Retina (tissue), 1 donor: ENCODE measurements at regions not wholly inside any gene's neighbourhood (a gene's known extent, or its start where the extent isn't known, plus 50 kb on each side); places are given as distances from the start of the nearest gene placed in this dataset.
"Not testable (repeated sequence)": the region's sequence is repeated elsewhere in the genome, so short reads cannot be mapped to it uniquely, and the experiment has no call there.

Experiments
- DNase-seq: peaks from one replicate; pipeline ENCODE4 v3.0.0-alpha.2; 2016

DNA sequence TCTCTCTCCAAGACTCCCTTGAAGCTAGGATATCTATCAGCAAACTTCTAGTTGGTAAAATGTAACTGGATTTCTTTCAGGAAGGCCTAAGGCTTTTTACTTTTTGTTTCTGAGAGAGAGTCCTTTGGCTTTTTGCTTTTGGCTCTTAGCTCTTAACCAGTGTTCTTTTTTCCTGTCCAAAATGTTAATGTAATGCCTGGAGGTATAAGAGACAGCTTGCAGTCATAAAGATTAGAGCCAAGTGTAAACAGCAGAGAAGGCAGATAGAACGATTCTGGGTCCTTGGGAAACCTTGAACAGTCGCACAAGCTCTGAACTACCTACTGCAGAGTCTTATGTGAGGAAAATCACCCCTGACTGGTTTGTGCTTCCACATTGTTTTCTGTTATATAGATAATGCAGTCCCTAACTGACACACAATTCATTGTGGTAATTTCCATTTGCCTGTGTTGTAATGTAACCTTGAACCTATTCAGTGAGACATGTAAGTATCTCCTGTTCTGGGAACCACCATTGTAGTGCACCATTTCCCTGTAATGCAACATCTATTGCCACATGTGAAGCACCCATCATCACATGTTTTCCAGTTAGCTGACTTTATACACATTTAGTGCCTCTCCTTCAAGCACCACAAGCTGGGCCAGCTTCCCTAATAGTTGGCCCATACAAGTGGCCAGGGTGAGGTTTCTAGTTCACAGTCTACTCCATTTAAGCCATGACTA, 1311.9 kb downstream of the ROBO1 start:
- no peak for DNase-seq

GRCh38 chr3:78459796-78460195, 1308.0 kb downstream of the ROBO1 start:
- DNase-seq, result no peak

- DNase-seq, result no peak
These were observed 1305.8 kb downstream of the ROBO1 start for GRCh38 chr3:78462021-78462420.

DNA sequence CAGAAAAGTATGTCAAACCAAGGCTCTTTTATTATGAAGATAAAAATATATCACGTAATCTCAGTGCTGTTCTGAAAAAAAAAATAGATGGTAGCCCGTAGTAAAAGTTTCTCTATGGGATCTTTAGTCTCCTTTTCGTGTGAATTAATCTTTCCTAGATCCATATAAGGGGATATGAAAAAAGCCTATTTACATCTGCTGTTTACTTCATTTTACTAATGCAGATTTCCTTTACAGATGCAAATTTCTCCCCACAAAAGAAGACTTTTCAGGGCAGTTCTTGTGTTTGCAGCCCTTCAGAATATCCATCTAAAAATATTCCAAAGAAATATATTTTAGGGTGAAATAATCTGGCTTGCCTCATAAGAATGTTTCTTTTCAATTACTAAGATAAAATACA, 1291.7 kb downstream of the ROBO1 start:
- DNase-seq, result no peak

DNA sequence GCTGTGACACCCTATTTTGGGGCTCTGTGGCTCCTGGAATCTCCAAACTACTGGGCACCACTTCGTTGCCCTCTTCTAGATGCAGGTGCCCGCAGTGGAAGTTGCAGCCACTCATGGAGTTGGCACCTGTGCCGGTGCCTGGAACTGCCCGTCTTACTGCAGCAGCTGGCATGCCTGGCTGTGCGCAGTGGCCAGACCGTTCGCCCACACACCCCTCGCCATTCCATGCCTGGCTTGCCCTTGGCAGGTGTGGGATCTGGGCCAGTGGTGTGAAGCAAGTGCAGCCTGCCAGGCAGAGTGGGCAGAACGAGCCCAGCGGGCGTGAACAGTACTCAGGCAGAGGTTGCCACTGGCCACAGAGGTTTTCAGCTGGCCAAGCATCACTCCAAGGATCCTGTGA, 1286.7 kb downstream of the ROBO1 start:
- no peak for DNase-seq

- DNase-seq, result no peak
These were observed 1284.7 kb downstream of the ROBO1 start for GRCh38 chr3:78483090-78483489.

- DNase-seq, result no peak
These were observed 1272.9 kb downstream of the ROBO1 start for GRCh38 chr3:78494851-78495250.

DNA sequence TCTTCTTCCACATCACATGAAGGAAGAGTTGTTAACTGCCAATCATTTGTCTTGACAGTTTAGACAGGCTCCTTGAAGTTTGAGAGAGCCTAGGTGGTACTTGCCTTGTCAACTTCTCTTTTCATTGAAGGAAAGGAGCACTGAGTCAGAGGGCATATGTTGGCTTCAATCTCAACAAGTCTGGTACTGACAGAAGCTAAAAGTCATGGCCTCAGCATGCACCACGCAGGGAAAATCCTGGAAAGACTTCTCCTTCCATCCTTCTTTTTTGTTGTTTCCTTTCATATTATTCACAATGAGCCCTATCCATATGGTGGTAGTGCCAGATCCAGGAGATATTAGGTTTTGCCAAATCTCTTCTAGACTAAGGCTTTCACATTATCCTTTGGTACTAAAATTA, 1272.5 kb downstream of the ROBO1 start:
- DNase-seq, result no peak

- no peak for DNase-seq
These were observed 1271.3 kb downstream of the ROBO1 start for GRCh38 chr3:78496501-78496900.

DNA sequence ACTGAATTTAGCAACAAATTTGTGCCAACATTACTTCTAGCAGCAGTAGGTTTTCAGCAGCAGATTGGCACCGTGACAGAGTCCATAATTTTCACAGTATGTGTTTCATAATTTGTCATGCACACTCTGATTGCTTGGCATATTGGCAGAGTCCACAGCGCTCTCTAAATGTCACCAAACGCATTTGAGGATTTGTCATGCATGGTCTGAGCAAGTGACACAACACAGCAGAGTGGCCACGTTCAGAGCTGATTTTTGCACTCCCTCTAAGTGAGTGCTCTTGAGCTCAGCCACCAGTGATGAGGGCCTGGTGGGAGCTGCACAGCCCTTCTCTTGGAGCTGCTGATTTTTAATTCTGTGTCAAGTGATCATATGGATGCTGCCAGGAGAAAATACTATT, 1270.8 kb downstream of the ROBO1 start:
- peak; percentile 60 for DNase-seq

- DNase-seq, result peak; percentile 29
These were observed 1270.0 kb downstream of the ROBO1 start for GRCh38 chr3:78497767-78498166.

GRCh38 chr3:78506061-78506460, 1261.7 kb downstream of the ROBO1 start:
- no peak for DNase-seq

DNA sequence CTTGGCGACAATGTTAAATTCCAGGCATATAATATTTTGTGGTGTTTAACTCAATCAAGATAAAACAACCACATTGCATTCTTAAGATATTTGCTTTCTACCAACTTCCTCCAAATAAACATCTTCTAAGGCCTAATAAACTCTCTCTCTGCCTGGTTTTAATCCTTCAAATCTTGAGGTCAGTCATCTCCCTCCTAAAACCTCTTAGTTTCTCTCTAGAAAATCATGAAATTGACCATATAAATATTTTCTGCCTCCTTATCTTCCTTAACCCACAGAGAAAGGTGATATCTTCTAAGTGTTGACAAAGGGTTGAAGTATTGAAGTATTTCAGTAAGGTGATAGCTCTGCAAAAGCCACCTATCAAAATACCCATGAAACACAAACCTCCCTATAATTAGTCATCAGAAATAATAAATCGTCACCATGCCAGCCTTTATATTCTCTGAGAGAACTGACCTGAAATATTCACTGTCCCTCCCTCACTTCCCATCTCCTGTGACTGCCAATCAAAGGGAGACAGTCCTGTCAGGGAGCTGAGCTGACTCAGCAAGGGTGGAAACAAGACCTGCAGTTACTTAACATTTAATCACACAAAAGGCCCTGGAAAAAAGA, 1261.1 kb downstream of the ROBO1 start:
- no peak for DNase-seq

DNA sequence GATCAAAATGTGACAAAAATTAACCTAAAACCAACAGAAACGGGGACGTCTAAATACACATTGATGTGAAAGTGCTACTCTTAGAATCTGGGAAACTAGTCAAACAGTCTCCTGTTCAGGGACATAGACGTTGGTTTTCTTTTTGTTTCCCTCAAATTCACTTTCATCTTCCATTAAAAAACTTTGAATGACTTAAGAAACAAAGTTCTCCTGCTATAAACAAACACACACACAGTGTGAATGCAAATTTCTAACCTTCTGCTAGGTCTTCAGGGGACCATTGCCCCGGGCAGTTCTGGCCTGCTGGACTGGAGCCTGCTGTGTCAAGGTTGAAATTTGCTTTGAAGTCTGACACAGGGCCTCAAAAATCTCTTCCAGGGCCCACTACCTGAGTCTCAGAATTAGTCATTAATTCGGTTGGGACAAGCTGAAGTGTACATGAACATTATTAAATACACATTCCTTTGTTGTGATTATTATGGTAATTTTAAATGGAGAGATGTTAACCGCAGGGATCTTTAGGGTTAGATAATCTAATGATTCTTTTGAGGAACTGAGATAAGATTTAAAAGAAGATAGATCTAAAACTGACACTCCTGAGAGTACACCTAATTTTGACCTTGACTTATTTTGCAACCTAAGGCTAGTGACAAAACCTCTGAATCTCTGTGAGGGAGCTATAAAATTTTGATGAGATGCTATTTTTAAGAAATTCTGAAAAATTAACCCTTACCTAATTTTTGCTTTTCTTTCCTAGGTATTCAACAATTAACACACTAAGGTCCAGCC, 1260.4 kb downstream of the ROBO1 start:
- no peak for DNase-seq

- no peak for DNase-seq
These were observed 1256.0 kb downstream of the ROBO1 start for GRCh38 chr3:78511840-78512239.

GRCh38 chr3:78512786-78513185, 1255.0 kb downstream of the ROBO1 start:
- DNase-seq, result not testable (repeated sequence)

DNA sequence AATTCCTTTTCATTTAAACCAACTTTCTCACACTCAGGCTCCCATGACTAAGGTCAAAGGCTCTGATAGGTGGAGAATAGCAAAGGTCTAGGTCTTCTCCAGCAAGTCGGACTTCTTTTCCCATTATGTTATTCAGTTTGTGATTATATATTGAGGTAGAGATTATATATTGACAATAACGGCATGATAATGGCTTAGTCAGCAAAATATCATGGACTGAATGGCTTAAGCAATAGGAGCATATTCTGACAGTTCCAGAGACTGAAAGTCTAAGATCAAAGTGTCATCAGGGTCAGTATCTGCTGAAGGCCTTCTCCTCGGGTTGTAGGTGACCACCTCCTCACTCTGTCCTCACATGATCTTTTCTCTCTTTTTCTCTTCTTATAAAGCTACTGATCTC, 1251.4 kb downstream of the ROBO1 start:
- no peak for DNase-seq

- no peak for DNase-seq
These were observed 1250.9 kb downstream of the ROBO1 start for GRCh38 chr3:78516937-78517336.

GRCh38 chr3:78517965-78518364, 1249.8 kb downstream of the ROBO1 start:
- DNase-seq, result peak; percentile 10

GRCh38 chr3:78519281-78519680, 1248.5 kb downstream of the ROBO1 start:
- DNase-seq, result no peak

- DNase-seq, result no peak
These were observed 1238.2 kb downstream of the ROBO1 start for GRCh38 chr3:78529601-78530000.

- DNase-seq, result no peak
These were observed 1227.3 kb downstream of the ROBO1 start for GRCh38 chr3:78540485-78540884.

DNA sequence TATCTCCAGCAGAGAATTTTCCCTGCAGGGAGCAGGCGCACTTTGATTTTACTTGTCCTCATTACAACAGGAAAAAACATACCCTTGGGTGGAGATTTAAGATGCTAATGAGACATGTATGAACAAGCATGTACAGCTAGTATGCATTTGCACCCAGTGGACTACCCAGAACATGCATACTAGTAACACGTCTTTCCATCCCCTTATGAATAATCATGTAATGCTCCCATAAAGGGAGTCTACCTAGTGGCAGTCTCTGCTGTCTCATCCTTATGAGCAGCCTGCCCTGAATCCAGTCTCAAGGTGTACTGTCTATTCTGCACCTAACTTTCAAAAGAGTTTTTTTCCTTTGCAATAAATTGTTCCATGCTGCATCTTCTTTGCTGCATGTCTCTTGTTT, 1222.0 kb downstream of the ROBO1 start:
- DNase-seq, result no peak
